ENCODE measurements at regions not wholly inside any gene's neighbourhood (a gene's known extent, or its start where the extent isn't known, plus 50 kb on each side); places are given as distances from the start of the nearest gene placed in this dataset.
A peak's percentile ranks its signal among the peaks of the same experiment; 100 is the strongest.

- peaks cover 5% of the 10 kb centered on the region for H3K27me3 Mint-ChIP-seq (ENCODE audit: low read depth)
- no peak overlapping the region for H3K27ac Mint-ChIP-seq (ENCODE audit: unreplicated experiment)
- DNase-seq (ENCODE audit: low read depth, low spot score) = no peak
- peaks cover 5% of the 10 kb centered on the region for H3K9me3 Mint-ChIP-seq
- TF ChIP-seq CTCF (conservative IDR thresholded peaks at IDR 0.05) = no peak
- H3K4me3 Mint-ChIP-seq = no peak overlapping the region
- H3K4me1 Mint-ChIP-seq = no peaks in the 10 kb centered on the region
- no peaks in the 10 kb centered on the region for H3K36me3 Mint-ChIP-seq (ENCODE audit: low read depth)
Measured at GRCh38 chr16:66045626-66046025, 320.9 kb upstream of the CDH5 start.

- H3K4me1 Mint-ChIP-seq = no peaks in the 10 kb centered on the region
Measured at GRCh38 chr16:66044556-66044955, 321.9 kb upstream of the CDH5 start.

GRCh38 chr16:66044089-66044488 lies 322.4 kb upstream of the CDH5 start:
- Mint-ChIP-seq H3K9me3 (peaks cover 5% of the 10 kb centered on the region), H3K4me1 (no peaks in the 10 kb centered on the region), H3K36me3 (ENCODE audit: low read depth) (no peaks in the 10 kb centered on the region), H3K4me3 (no peak overlapping the region), H3K27ac (ENCODE audit: unreplicated experiment) (no peak overlapping the region), H3K27me3 (ENCODE audit: low read depth) (peaks cover 5% of the 10 kb centered on the region)
- no peak for TF ChIP-seq CTCF (conservative IDR thresholded peaks at IDR 0.05)
- DNase-seq (ENCODE audit: low read depth, low spot score) = no peak

More at GRCh38 chr16:66044556-66044955, 321.9 kb upstream of the CDH5 start:
- Mint-ChIP-seq H3K27me3 (ENCODE audit: low read depth) (peaks cover 5% of the 10 kb centered on the region), H3K9me3 (peaks cover 5% of the 10 kb centered on the region), H3K27ac (ENCODE audit: unreplicated experiment) (no peak overlapping the region), H3K36me3 (ENCODE audit: low read depth) (no peaks in the 10 kb centered on the region), H3K4me3 (no peak overlapping the region)
- no peak for DNase-seq (ENCODE audit: low read depth, low spot score)
- no peak for TF ChIP-seq CTCF (conservative IDR thresholded peaks at IDR 0.05)

- H3K27ac Mint-ChIP-seq (ENCODE audit: unreplicated experiment) = no peak overlapping the region
- TF ChIP-seq CTCF (conservative IDR thresholded peaks at IDR 0.05) = no peak
- no peaks in the 10 kb centered on the region for H3K4me1 Mint-ChIP-seq
- no peak overlapping the region for H3K4me3 Mint-ChIP-seq
- H3K9me3 Mint-ChIP-seq = peaks cover 5% of the 10 kb centered on the region
- DNase-seq (ENCODE audit: low read depth, low spot score) = no peak
- H3K27me3 Mint-ChIP-seq (ENCODE audit: low read depth) = peaks cover 5% of the 10 kb centered on the region
- H3K36me3 Mint-ChIP-seq (ENCODE audit: low read depth) = no peaks in the 10 kb centered on the region
Measured at GRCh38 chr16:66043326-66043725, 323.2 kb upstream of the CDH5 start.

GRCh38 chr16:66042341-66042740 lies 324.1 kb upstream of the CDH5 start:
- peaks cover 5% of the 10 kb centered on the region for H3K9me3 Mint-ChIP-seq
- DNase-seq (ENCODE audit: low read depth, low spot score) = no peak
- H3K36me3 Mint-ChIP-seq (ENCODE audit: low read depth) = no peaks in the 10 kb centered on the region
- TF ChIP-seq CTCF (conservative IDR thresholded peaks at IDR 0.05) = no peak
- no peak overlapping the region for H3K4me3 Mint-ChIP-seq
- peaks cover 5% of the 10 kb centered on the region for H3K27me3 Mint-ChIP-seq (ENCODE audit: low read depth)
- peak overlapping the region; percentile 5 for H3K27ac Mint-ChIP-seq (ENCODE audit: unreplicated experiment)
- no peaks in the 10 kb centered on the region for H3K4me1 Mint-ChIP-seq

- no peak for DNase-seq (ENCODE audit: low read depth, low spot score)
- H3K4me1 Mint-ChIP-seq = no peaks in the 10 kb centered on the region
- no peak for TF ChIP-seq CTCF (conservative IDR thresholded peaks at IDR 0.05)
- peaks cover 5% of the 10 kb centered on the region for H3K9me3 Mint-ChIP-seq
- H3K4me3 Mint-ChIP-seq = no peak overlapping the region
- H3K27me3 Mint-ChIP-seq (ENCODE audit: low read depth) = peaks cover 3% of the 10 kb centered on the region
- H3K27ac Mint-ChIP-seq (ENCODE audit: unreplicated experiment) = no peak overlapping the region
- no peaks in the 10 kb centered on the region for H3K36me3 Mint-ChIP-seq (ENCODE audit: low read depth)
Measured at GRCh38 chr16:66041907-66042306, 324.6 kb upstream of the CDH5 start.
